RWPE2 (cell line): ENCODE measurements at regions not wholly inside any gene's neighbourhood (a gene's known extent, or its start where the extent isn't known, plus 50 kb on each side); places are given as distances from the start of the nearest gene placed in this dataset.

Source experiments
- ATAC-seq: fragments of 200-7000 bp; cut with Tn5 transposase; 3 replicates; pipeline ENCODE4 v1.9.1; 2021; ENCODE audit warnings: low read depth
- DNase-seq: peaks from one replicate; pipeline ENCODE4 v3.0.0-alpha.2; 2020; ENCODE audit warnings: low spot score
- H3K27ac ChIP-seq: fragments of 450-650 bp; 2 replicates; pipeline ENCODE4 v1.5.1; 2017; ENCODE audit warnings: mild to moderate bottlenecking; ENCODE audit not compliant: poor library complexity, severe bottlenecking
- H3K27me3 ChIP-seq: fragments of 250-450 bp; sonication (Bioruptor Pico); 2 replicates; pipeline ENCODE4 v1.5.1; 2021; ENCODE audit warnings: mild to moderate bottlenecking, moderate library complexity; ENCODE audit not compliant: insufficient read depth, poor library complexity, severe bottlenecking
- H3K36me3 ChIP-seq: fragments of 250-450 bp; sonication (Bioruptor Pico); 2 replicates; pipeline ENCODE4 v1.5.1; 2020; ENCODE audit warnings: low read depth, mild to moderate bottlenecking, moderate library complexity
- H3K4me1 ChIP-seq: fragments of 250-450 bp; sonication (Bioruptor Pico); 2 replicates; pipeline ENCODE4 v1.5.1; 2021; ENCODE audit warnings: mild to moderate bottlenecking, moderate library complexity; ENCODE audit not compliant: insufficient read depth, poor library complexity, severe bottlenecking
- H3K4me3 ChIP-seq: fragments of 250-450 bp; sonication (Bioruptor Pico); 2 replicates; pipeline ENCODE4 v1.5.1; 2021; ENCODE audit warnings: mild to moderate bottlenecking, moderate library complexity; ENCODE audit not compliant: severe bottlenecking
- H3K9me3 ChIP-seq: fragments of 250-450 bp; sonication (Bioruptor Pico); 2 replicates; pipeline ENCODE4 v1.5.1; 2021; ENCODE audit warnings: mild to moderate bottlenecking, moderate library complexity; ENCODE audit not compliant: severe bottlenecking
- CTCF ChIP-seq: fragments of 450-650 bp; IDR thresholded peaks from one replicate; pipeline ENCODE4 v1.5.1; 2017; ENCODE audit warnings: mild to moderate bottlenecking, moderate library complexity; ENCODE audit not compliant: poor library complexity, severe bottlenecking

GRCh38 chr21:27535188-27535587, 568.3 kb upstream of the ADAMTS5 start:
- no peak overlapping the region for H3K4me3 ChIP-seq
- DNase-seq (no peak), ATAC-seq (no peak)
- no peaks in the 10 kb centered on the region for H3K9me3 ChIP-seq
- H3K27me3 ChIP-seq = no peaks in the 10 kb centered on the region
- peaks cover 5% of the 10 kb centered on the region for H3K4me1 ChIP-seq
- TF ChIP-seq CTCF = no peak
- H3K27ac ChIP-seq = no peak overlapping the region
- no peaks in the 10 kb centered on the region for H3K36me3 ChIP-seq

- no peak for TF ChIP-seq CTCF
- no peak for ATAC-seq
- no peak overlapping the region for H3K27ac ChIP-seq
These were observed 567.3 kb upstream of the ADAMTS5 start for GRCh38 chr21:27534206-27534605.

GRCh38 chr21:27532076-27532475, 565.2 kb upstream of the ADAMTS5 start:
- no peak overlapping the region for H3K27ac ChIP-seq
- no peaks in the 10 kb centered on the region for H3K36me3 ChIP-seq
- H3K27me3 ChIP-seq = no peaks in the 10 kb centered on the region
- H3K4me3 ChIP-seq = no peak overlapping the region
- H3K9me3 ChIP-seq = no peaks in the 10 kb centered on the region
- ATAC-seq (peak; percentile 70; the same call in 2 of the 3 replicates), DNase-seq (no peak)
- peaks cover 5% of the 10 kb centered on the region for H3K4me1 ChIP-seq
- no peak for TF ChIP-seq CTCF

More at GRCh38 chr21:27534206-27534605, 567.3 kb upstream of the ADAMTS5 start:
- Histone ChIP-seq H3K36me3 (no peaks in the 10 kb centered on the region), H3K27me3 (no peaks in the 10 kb centered on the region), H3K4me3 (no peak overlapping the region), H3K9me3 (no peaks in the 10 kb centered on the region), H3K4me1 (peaks cover 5% of the 10 kb centered on the region)
- no peak for DNase-seq

- no peak for TF ChIP-seq CTCF
- Histone ChIP-seq H3K4me3 (no peak overlapping the region), H3K4me1 (peaks cover 5% of the 10 kb centered on the region), H3K27me3 (no peaks in the 10 kb centered on the region), H3K9me3 (no peaks in the 10 kb centered on the region), H3K27ac (no peak overlapping the region), H3K36me3 (no peaks in the 10 kb centered on the region)
- DNase-seq (no peak), ATAC-seq (no peak)
These were observed 561.8 kb upstream of the ADAMTS5 start for GRCh38 chr21:27528697-27529096.

- no peaks in the 10 kb centered on the region for H3K36me3 ChIP-seq
- no peak overlapping the region for H3K27ac ChIP-seq
These were observed 559.6 kb upstream of the ADAMTS5 start for GRCh38 chr21:27526451-27526850.

More at GRCh38 chr21:27526451-27526850, 559.6 kb upstream of the ADAMTS5 start:
- TF ChIP-seq CTCF = no peak
- no peaks in the 10 kb centered on the region for H3K9me3 ChIP-seq
- no peaks in the 10 kb centered on the region for H3K27me3 ChIP-seq
- H3K4me3 ChIP-seq = no peak overlapping the region
- H3K4me1 ChIP-seq = no peaks in the 10 kb centered on the region
- ATAC-seq = no peak
- no peak for DNase-seq
